Osteoblast (primary cell): ENCODE measurements at regions not wholly inside any gene's neighbourhood (a gene's known extent, or its start where the extent isn't known, plus 50 kb on each side); places are given as distances from the start of the nearest gene placed in this dataset.

Experiments
- DNase-seq: peaks from one replicate; pipeline ENCODE4 v3.0.0; 2011; ENCODE audit warnings: low spot score, mixed read lengths; ENCODE audit not compliant: insufficient read length; ENCODE audit errors: missing footprints
- H2AFZ ChIP-seq: 2 replicates; pipeline ENCODE4 v1.6.0; 2011; ENCODE audit warnings: mild to moderate bottlenecking, low read length
- H3K27ac ChIP-seq: 2 replicates; pipeline ENCODE4 v1.5.1; 2011; ENCODE audit warnings: mild to moderate bottlenecking, low read depth, low read length, moderate library complexity
- H3K27me3 ChIP-seq: 2 replicates; pipeline ENCODE4 v1.6.0; 2012; ENCODE audit warnings: mild to moderate bottlenecking, control low read depth, inconsistent platforms, low read length, moderate library complexity; ENCODE audit not compliant: insufficient read depth
- H3K36me3 ChIP-seq: 2 replicates; pipeline ENCODE4 v1.5.1; 2011; ENCODE audit warnings: mild to moderate bottlenecking, low read length, control low read depth, moderate library complexity; ENCODE audit not compliant: insufficient read depth
- H3K4me1 ChIP-seq: 2 replicates; pipeline ENCODE4 v1.5.1; 2011; ENCODE audit warnings: mild to moderate bottlenecking, low read length, control low read depth, moderate library complexity; ENCODE audit not compliant: insufficient read depth
- H3K4me2 ChIP-seq: 2 replicates; pipeline ENCODE4 v1.6.0; 2011; ENCODE audit warnings: mild to moderate bottlenecking, low read length; ENCODE audit not compliant: insufficient read depth
- H3K4me3 ChIP-seq: fragments of 200-600 bp; sonication (generic); 3 replicates; pipeline ENCODE4 v1.5.1; 2012; ENCODE audit warnings: mild to moderate bottlenecking, low read length, inconsistent platforms; ENCODE audit not compliant: insufficient read depth
- H3K79me2 ChIP-seq: 2 replicates; pipeline ENCODE4 v1.6.0; 2012; ENCODE audit warnings: mild to moderate bottlenecking, low read length, control low read depth, inconsistent platforms; ENCODE audit not compliant: insufficient read depth
- H3K9me3 ChIP-seq: 2 replicates; pipeline ENCODE4 v1.5.1; 2011; ENCODE audit warnings: low read depth, low read length, control low read depth
- H4K20me1 ChIP-seq: 2 replicates; pipeline ENCODE4 v1.6.0; 2012; ENCODE audit warnings: mild to moderate bottlenecking, low read length, control low read depth; ENCODE audit not compliant: insufficient read depth
- TF ChIP-seq, protein P1 (sequence below): IDR thresholded peaks from 2 replicates; pipeline ENCODE4 v1.5.1; 2011; ENCODE audit warnings: mild to moderate bottlenecking, low read depth, low read length, moderate library complexity; ENCODE audit errors: extremely low read depth

DNA sequence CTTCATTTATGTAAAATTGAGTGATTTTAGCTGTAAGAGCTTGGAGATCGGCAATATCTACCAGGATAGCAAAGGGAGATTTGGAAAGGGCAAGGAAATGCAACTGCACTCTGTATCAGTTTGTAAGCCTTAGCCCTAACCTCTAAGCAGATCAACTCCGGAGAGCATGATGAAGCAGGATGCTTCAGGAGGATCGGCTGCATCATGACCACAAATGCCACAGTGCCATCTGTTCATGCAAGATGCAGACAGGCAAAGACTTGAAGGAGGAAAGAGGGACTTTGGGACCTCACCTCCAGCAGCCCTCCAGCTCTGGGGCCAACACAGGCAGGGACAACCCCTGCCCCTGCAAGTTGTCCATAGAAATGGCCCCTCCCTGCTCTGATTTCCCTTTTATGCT lies 377.6 kb upstream of the GATB start:
- Histone ChIP-seq H3K36me3 (no peaks in the 10 kb centered on the region), H3K4me2 (no peak overlapping the region), H3K79me2 (no peaks in the 10 kb centered on the region), H3K4me3 (no peak overlapping the region), H3K9me3 (no peaks in the 10 kb centered on the region), H3K27ac (no peak overlapping the region), H3K4me1 (no peaks in the 10 kb centered on the region), H3K27me3 (peaks cover 14% of the 10 kb centered on the region), H2AFZ (no peak overlapping the region), H4K20me1 (no peaks in the 10 kb centered on the region)
- DNase-seq: no peak
- TF ChIP-seq, protein P1, sequence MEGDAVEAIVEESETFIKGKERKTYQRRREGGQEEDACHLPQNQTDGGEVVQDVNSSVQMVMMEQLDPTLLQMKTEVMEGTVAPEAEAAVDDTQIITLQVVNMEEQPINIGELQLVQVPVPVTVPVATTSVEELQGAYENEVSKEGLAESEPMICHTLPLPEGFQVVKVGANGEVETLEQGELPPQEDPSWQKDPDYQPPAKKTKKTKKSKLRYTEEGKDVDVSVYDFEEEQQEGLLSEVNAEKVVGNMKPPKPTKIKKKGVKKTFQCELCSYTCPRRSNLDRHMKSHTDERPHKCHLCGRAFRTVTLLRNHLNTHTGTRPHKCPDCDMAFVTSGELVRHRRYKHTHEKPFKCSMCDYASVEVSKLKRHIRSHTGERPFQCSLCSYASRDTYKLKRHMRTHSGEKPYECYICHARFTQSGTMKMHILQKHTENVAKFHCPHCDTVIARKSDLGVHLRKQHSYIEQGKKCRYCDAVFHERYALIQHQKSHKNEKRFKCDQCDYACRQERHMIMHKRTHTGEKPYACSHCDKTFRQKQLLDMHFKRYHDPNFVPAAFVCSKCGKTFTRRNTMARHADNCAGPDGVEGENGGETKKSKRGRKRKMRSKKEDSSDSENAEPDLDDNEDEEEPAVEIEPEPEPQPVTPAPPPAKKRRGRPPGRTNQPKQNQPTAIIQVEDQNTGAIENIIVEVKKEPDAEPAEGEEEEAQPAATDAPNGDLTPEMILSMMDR: no peak

DNA sequence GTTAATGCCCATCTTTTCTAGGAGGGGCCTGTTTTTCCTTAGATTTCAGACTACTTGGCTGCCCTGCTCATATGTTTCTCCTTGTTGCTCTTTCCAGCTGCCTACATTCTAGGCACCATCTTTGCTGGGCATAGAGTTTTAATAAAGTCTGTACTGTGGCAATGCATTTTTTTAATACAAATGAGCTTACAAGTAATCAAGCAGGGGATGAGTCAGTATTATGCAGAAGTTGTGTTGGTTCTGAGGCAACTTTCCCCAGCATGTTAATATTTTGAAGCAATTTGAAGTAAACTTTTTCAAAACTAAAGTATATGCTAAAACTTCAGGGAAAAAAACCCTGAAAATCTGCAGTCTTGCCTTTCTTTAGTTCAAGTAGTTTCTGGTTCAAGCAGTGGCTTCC lies 372.0 kb upstream of the GATB start:
- Histone ChIP-seq H3K27me3 (peaks cover 9% of the 10 kb centered on the region), H3K27ac (no peak overlapping the region), H3K4me1 (no peaks in the 10 kb centered on the region), H3K9me3 (no peaks in the 10 kb centered on the region), H3K4me3 (no peak overlapping the region), H3K79me2 (no peaks in the 10 kb centered on the region), H4K20me1 (no peaks in the 10 kb centered on the region), H3K36me3 (no peaks in the 10 kb centered on the region), H2AFZ (no peak overlapping the region), H3K4me2 (no peak overlapping the region)
- TF ChIP-seq, protein P1: no peak
- DNase-seq: peak; percentile 42

DNA sequence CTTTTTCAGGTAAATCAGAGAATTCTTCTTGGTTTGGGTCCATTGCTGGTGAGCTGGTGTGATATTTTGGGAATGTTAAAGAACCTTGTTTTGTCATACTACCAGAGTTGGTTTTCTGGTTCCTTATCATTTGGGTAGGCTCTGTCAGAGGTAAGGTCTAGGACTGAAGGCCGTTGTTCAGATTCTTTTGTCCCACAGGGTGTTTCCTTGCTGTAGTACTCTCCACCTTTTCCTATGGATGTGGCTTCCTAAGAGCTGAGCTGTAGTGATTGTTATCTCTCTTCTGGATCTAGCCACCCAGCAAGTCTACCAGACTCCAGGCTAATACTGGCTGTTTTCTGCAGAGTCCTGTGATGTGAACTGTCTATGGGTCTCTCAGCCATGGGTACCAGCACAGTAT lies 367.5 kb upstream of the GATB start:
- H3K4me2 ChIP-seq: no peak overlapping the region
- no peaks in the 10 kb centered on the region for H3K36me3 ChIP-seq
- no peak overlapping the region for H3K4me3 ChIP-seq
- no peaks in the 10 kb centered on the region for H3K79me2 ChIP-seq
- H3K4me1 ChIP-seq: no peaks in the 10 kb centered on the region
- no peaks in the 10 kb centered on the region for H4K20me1 ChIP-seq
- no peaks in the 10 kb centered on the region for H3K27me3 ChIP-seq
- no peak overlapping the region for H3K27ac ChIP-seq
- H3K9me3 ChIP-seq: no peaks in the 10 kb centered on the region
- TF ChIP-seq, protein P1: no peak
- H2AFZ ChIP-seq: no peak overlapping the region
- no peak for DNase-seq

DNA sequence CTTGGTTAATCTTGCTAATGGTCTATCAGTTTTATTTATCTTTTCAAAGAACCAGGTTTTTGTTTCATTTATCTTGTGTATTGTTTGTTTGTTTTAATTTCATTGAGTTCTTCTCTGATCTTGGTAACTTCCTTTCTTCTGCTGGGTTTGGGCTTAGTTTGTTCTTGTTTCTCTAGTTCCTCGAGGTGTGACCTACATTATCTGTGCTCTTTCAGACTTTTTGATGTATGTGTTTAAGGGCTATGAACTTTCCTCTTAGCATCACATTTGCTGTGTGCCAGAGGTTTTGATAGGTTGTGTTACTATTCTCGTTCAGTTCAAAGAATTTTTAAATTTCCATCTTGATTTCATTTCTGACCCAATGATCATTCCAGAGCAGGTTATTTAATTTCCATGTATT lies 365.4 kb upstream of the GATB start:
- H3K36me3 ChIP-seq: no peaks in the 10 kb centered on the region
- no peak overlapping the region for H2AFZ ChIP-seq
- H3K4me3 ChIP-seq: no peak overlapping the region
- TF ChIP-seq, protein P1: no peak
- H3K27me3 ChIP-seq: no peaks in the 10 kb centered on the region
- H3K79me2 ChIP-seq: no peaks in the 10 kb centered on the region
- H3K27ac ChIP-seq: no peak overlapping the region
- no peaks in the 10 kb centered on the region for H4K20me1 ChIP-seq
- H3K4me1 ChIP-seq: no peaks in the 10 kb centered on the region
- DNase-seq: no peak
- no peak overlapping the region for H3K4me2 ChIP-seq
- no peaks in the 10 kb centered on the region for H3K9me3 ChIP-seq
